K562 (cell line): ENCODE measurements at regions not wholly inside any gene's neighbourhood (a gene's known extent, or its start where the extent isn't known, plus 50 kb on each side); places are given as distances from the start of the nearest gene placed in this dataset.

ENCODE experiments used
- ATAC-seq: fragments of 200-7000 bp; cut with Tn5 transposase; 3 replicates; pipeline ENCODE4 v1.9.1; 2020; ENCODE audit warnings: moderate library complexity
- BruUV-seq: library from RNA; stranded (reverse); fragments of 400-500 nt; replicated peaks from 2 replicates; lab custom pipeline; 2021; lab: Mats Ljungman, UMichigan
- CTCF ChIA-PET: fragments of 300-600 bp; formaldehyde crosslinking; extraction: SDS; loops from one replicate; lab custom pipeline; 2021; ENCODE audit warnings: low intra/inter-chr PET ratio; lab: Yijun Ruan, JAX
- POLR2A ChIA-PET: fragments of 300-600, 350-650 bp; sonication (Branson Sonifier 250); formaldehyde crosslinking; extraction: SDS; loops from one replicate; lab custom pipeline; 2021; ENCODE audit warnings: antibody characterized with exemption, inconsistent platforms; lab: Yijun Ruan, JAX
- DNase-seq, 4 experiments: peaks; one replicate each; pipeline versions ENCODE4 v3.0.0 to v3.0.0-alpha.2; 2011 to 2018; ENCODE audit warnings: low spot score in 3 of 4, mixed read lengths in 3 of 4; ENCODE audit errors: extremely low read depth in 1 of 4
- FAIRE-seq: peaks from 2 replicates; lab custom pipeline; 2011; peaks lifted over from hg19 to GRCh38; lab: Jason Lieb, UNC
- H2AFZ ChIP-seq: 2 replicates; pipeline ENCODE4 v1.6.0; 2011; ENCODE audit warnings: low read depth, low read length, control low read depth, inconsistent platforms
- H3K27ac ChIP-seq: fragments of 200-600 bp; 3 replicates; pipeline ENCODE4 v1.8.0; 2011; ENCODE audit warnings: low read depth, mild to moderate bottlenecking, control low read depth, inconsistent platforms, low read length, moderate library complexity, mixed read lengths; ENCODE audit errors: extremely low read depth
- H3K27me3 ChIP-seq, 2 experiments: fragments of 300-600 bp in 1 of 2; 2 replicates in 1 of 2; 3 replicates in 1 of 2; pipeline versions ENCODE4 v1.6.0 to v1.8.0; 2011; ENCODE audit warnings: inconsistent platforms in 2 of 2, low read length in 2 of 2, mild to moderate bottlenecking in 1 of 2, mixed read lengths in 1 of 2, moderate library complexity in 1 of 2; ENCODE audit not compliant: control insufficient read depth in 2 of 2, insufficient read depth in 2 of 2
- H3K36me3 ChIP-seq: fragments of 300-600 bp; 3 replicates; pipeline ENCODE4 v1.8.0; 2011; ENCODE audit warnings: mild to moderate bottlenecking, low read length, inconsistent platforms; ENCODE audit not compliant: control insufficient read depth, insufficient read depth
- H3K4me1 ChIP-seq, 2 experiments: fragments of 200-600 bp in 1 of 2; replicated peaks in 1 of 2; 2 replicates in 1 of 2; 3 replicates in 1 of 2; pipeline versions ENCODE4 v1.5.1 to v1.8.0; 2011; ENCODE audit warnings: inconsistent platforms in 2 of 2, low read length in 2 of 2, mild to moderate bottlenecking in 1 of 2, mixed read lengths in 1 of 2, moderate library complexity in 1 of 2; ENCODE audit not compliant: control insufficient read depth in 2 of 2, insufficient read depth in 2 of 2
- H3K4me2 ChIP-seq: 2 replicates; pipeline ENCODE4 v1.6.1; 2011; ENCODE audit warnings: low read length, control low read depth, inconsistent platforms, mixed read lengths; ENCODE audit not compliant: insufficient read depth
- H3K4me3 ChIP-seq: fragments of 200-600 bp; sonication (generic), shearing (Covaris generic); 2 replicates; pipeline ENCODE4 v1.5.1; 2016; ENCODE audit warnings: control low read depth, inconsistent platforms
- H3K79me2 ChIP-seq: fragments of 200-600 bp; 3 replicates; pipeline ENCODE4 v1.8.0; 2011; ENCODE audit warnings: low read length, inconsistent platforms; ENCODE audit not compliant: control insufficient read depth, insufficient read depth
- H3K9ac ChIP-seq, 2 experiments: 2 replicates each; pipeline versions ENCODE4 v1.6.0 to v1.6.1; 2011; ENCODE audit warnings: low read depth in 2 of 2, low read length in 2 of 2, control low read depth in 1 of 2, inconsistent platforms in 1 of 2, mild to moderate bottlenecking in 1 of 2, mixed read lengths in 1 of 2; ENCODE audit not compliant: insufficient read depth in 1 of 2
- H3K9me1 ChIP-seq: one replicate; pipeline ENCODE4 v1.6.0; 2011; ENCODE audit warnings: inconsistent platforms, mild to moderate bottlenecking, low read length, moderate library complexity; ENCODE audit not compliant: control insufficient read depth, insufficient read depth
- H3K9me3 ChIP-seq: replicated peaks from 2 replicates; pipeline ENCODE4 v1.5.1; 2011; ENCODE audit warnings: low read depth, low read length, inconsistent platforms; ENCODE audit not compliant: control insufficient read depth, insufficient read depth
- H4K20me1 ChIP-seq: replicated peaks from 2 replicates; pipeline ENCODE4 v1.6.1; 2011; ENCODE audit warnings: low read length, inconsistent platforms, mixed read lengths; ENCODE audit not compliant: control insufficient read depth, insufficient read depth
- ATF7 ChIP-seq: fragments of 450-650 bp; IDR thresholded peaks from 2 replicates; pipeline ENCODE4 v1.7.1; 2014; ENCODE audit warnings: mild to moderate bottlenecking, moderate library complexity
- BHLHE40 ChIP-seq: IDR thresholded peaks from 2 replicates; pipeline ENCODE4 v1.6.1; 2011; ENCODE audit warnings: low read length, improper control_type of control experiment
- CHD2 ChIP-seq: IDR thresholded peaks from 2 replicates; pipeline ENCODE4 v1.6.1; 2011; ENCODE audit warnings: low read depth, low read length
- IRF1 ChIP-seq: sonication (generic); formaldehyde crosslinking; IDR thresholded peaks from 2 replicates; pipeline ENCODE4 v1.8.0; 2022; ENCODE audit warnings: missing genetic modification reagents, mild to moderate bottlenecking, borderline replicate concordance
- JUN ChIP-seq, 2 experiments: sonication (generic) in 1 of 2; formaldehyde crosslinking in 1 of 2; IDR thresholded peaks; 2 replicates each; pipeline versions ENCODE4 v1.6.1 to v1.8.0; 2012 to 2022; ENCODE audit warnings: borderline replicate concordance in 2 of 2, mild to moderate bottlenecking in 2 of 2, improper control_type of control experiment in 1 of 2, low read depth in 1 of 2, low read length in 1 of 2, missing genetic modification reagents in 1 of 2
- KDM4B ChIP-seq, 2 experiments: fragments of 450-650 bp in 1 of 2; sonication (generic) in 1 of 2; IDR thresholded peaks; 2 replicates each; pipeline ENCODE4 v1.6.1; 2016 to 2017; ENCODE audit warnings: borderline replicate concordance in 2 of 2, antibody characterized with exemption in 1 of 2, low read depth in 1 of 2, mild to moderate bottlenecking in 1 of 2
- MAFG ChIP-seq: fragments of 450-650 bp; conservative IDR thresholded peaks from 2 replicates; pipeline ENCODE4 v1.6.1; 2016; ENCODE audit warnings: missing genetic modification characterization, missing compliant biosample characterization
- PRDM10 ChIP-seq: fragments of 450-650 bp; IDR thresholded peaks from 2 replicates; pipeline ENCODE4 v1.6.1; 2018; ENCODE audit not compliant: partially characterized antibody
- RHOXF2B ChIP-seq: fragments of 250-450 bp; sonication (Bioruptor Pico); conservative IDR thresholded peaks from 2 replicates; pipeline ENCODE4 v1.5.1; 2021
- SIN3B ChIP-seq: fragments of 450-650 bp; IDR thresholded peaks from 2 replicates; pipeline ENCODE4 v1.6.1; 2017; ENCODE audit warnings: low read depth, mild to moderate bottlenecking, moderate library complexity
- SMARCA5 ChIP-seq: fragments of 450-650 bp; IDR thresholded peaks from 2 replicates; pipeline ENCODE4 v1.6.1; 2016
- SNRNP70 ChIP-seq: fragments of 200-400 bp; formaldehyde crosslinking; optimal IDR thresholded peaks from 2 replicates; pipeline ENCODE3; 2017; ENCODE audit warnings: low read depth, low read length
- THAP12 ChIP-seq: fragments of 250-450 bp; sonication (Bioruptor Pico); IDR thresholded peaks from 2 replicates; pipeline ENCODE4 v1.9.0; 2021; ENCODE audit warnings: mild to moderate bottlenecking, inconsistent platforms
- ZBTB43 ChIP-seq: sonication (generic); formaldehyde crosslinking; IDR thresholded peaks from 2 replicates; pipeline ENCODE4 v1.8.0; 2023; ENCODE audit warnings: mild to moderate bottlenecking, missing genetic modification reagents
- ZNF263 ChIP-seq: sonication (generic); formaldehyde crosslinking; IDR thresholded peaks from 2 replicates; pipeline ENCODE4 v1.8.0; 2022; ENCODE audit warnings: mild to moderate bottlenecking, missing genetic modification reagents, borderline replicate concordance
- ZNF3 ChIP-seq: fragments of 250-450 bp; sonication (Bioruptor Pico); IDR thresholded peaks from 2 replicates; pipeline ENCODE4 v1.5.0; 2021; ENCODE audit warnings: mild to moderate bottlenecking, moderate library complexity
- WGBS: fragments of 100-300 bp; shearing (Covaris generic); methylation state at CpG from one replicate; pipeline ENCODE4 v1.1.6; 2016; ENCODE audit warnings: low coverage, mixed read lengths; ENCODE audit not compliant: insufficient coverage; ENCODE audit errors: missing lambda C conversion rate; 5-methylcytosine and 5-hydroxymethylcytosine counted together
- in situ Hi-C: fragments of 300-500 bp; cut with MboI; formaldehyde crosslinking; loops from 4 replicates; pipeline ENCODE4 v1.15.0; 2018; ENCODE audit warnings: inconsistent platforms, mixed read lengths
- intact Hi-C: fragments of 100-400 bp; cut with micrococcal nuclease; formaldehyde crosslinking; loops from 2 replicates; pipeline ENCODE4 v1.14.2; 2022

- Histone ChIP-seq H3K4me1 (no peaks in the 10 kb centered on the region), H2AFZ (no peak overlapping the region), H3K4me2 (no peak overlapping the region), H3K4me3 (no peak overlapping the region), H3K9ac (no peak overlapping the region), H3K79me2 (no peaks in the 10 kb centered on the region), H3K9me3 (no peaks in the 10 kb centered on the region), H3K9me1 (no peaks in the 10 kb centered on the region), H3K27ac (no peak overlapping the region), H3K27me3 (no peaks in the 10 kb centered on the region), H3K36me3 (no peaks in the 10 kb centered on the region), H4K20me1 (no peaks in the 10 kb centered on the region)
- ATAC-seq (no peak), FAIRE-seq (no peak), DNase-seq (no peak)
- CTCF ChIA-PET, result no interaction called here
- in situ Hi-C loops, result no loop called here
- WGBS, result 0% methylated on average over 5 of the region's 5 CpGs
- no TSS peak for BruUV-seq
- POLR2A ChIA-PET, result no interaction called here
- intact Hi-C loops, result no loop called here
- no peak for TF ChIP-seq IRF1 (CRISPR knock-in tag)
- no peak for TF ChIP-seq ZNF3 (CRISPR knock-in tag)
- TF ChIP-seq SNRNP70, result no peak
- TF ChIP-seq ATF7, result no peak
- no peak for TF ChIP-seq RHOXF2B (CRISPR knock-in tag)
- TF ChIP-seq THAP12, result no peak
- no peak for TF ChIP-seq MAFG (tag)
- TF ChIP-seq JUN (IDR thresholded peaks at IDR 0.05; ENCODE audit: borderline replicate concordance, low read depth, low read length), result no peak
- TF ChIP-seq JUN (CRISPR knock-in tag; IDR thresholded peaks at IDR 0.05; ENCODE audit: borderline replicate concordance), result no peak
- TF ChIP-seq BHLHE40, result no peak
- TF ChIP-seq SIN3B, result no peak
- TF ChIP-seq ZBTB43 (CRISPR knock-in tag), result no peak
- no peak for TF ChIP-seq ZNF263 (CRISPR knock-in tag)
- TF ChIP-seq CHD2, result no peak
- TF ChIP-seq PRDM10, result no peak
- TF ChIP-seq KDM4B (IDR thresholded peaks at IDR 0.05; ENCODE audit: borderline replicate concordance in 2 of 2, low read depth in 1 of 2), result no peak
- no peak for TF ChIP-seq SMARCA5
Observed at GRCh38 chr5:107112216-107112615, 558.5 kb downstream of the EFNA5 start.
